ENCODE measurements at regions not wholly inside any gene's neighbourhood (a gene's known extent, or its start where the extent isn't known, plus 50 kb on each side); places are given as distances from the start of the nearest gene placed in this dataset.
"Not testable (repeated sequence)": the region's sequence is repeated elsewhere in the genome, so short reads cannot be mapped to it uniquely, and the experiment has no call there.

GRCh38 chr12:53869500-53869899 lies 69.1 kb upstream of the HOXC13 start:
- WGBS, 3 donors: 86 to 97% (median 95%) methylated on average over 1 of the region's 1 CpG
- no peak overlapping the region for H3K27ac ChIP-seq

GRCh38 chr12:53870117-53870516 lies 68.5 kb upstream of the HOXC13 start:
- no peaks in the 10 kb centered on the region for H3K9me3 ChIP-seq
- no peaks in the 10 kb centered on the region for H3K4me1 ChIP-seq (ENCODE audit: insufficient read depth)
- no peaks in the 10 kb centered on the region for H3K36me3 ChIP-seq
- intact Hi-C loops (cut with DNase I): no loop called here
- H3K4me3 ChIP-seq: no peak overlapping the region
- no peaks in the 10 kb centered on the region for H3K27me3 ChIP-seq
- TF ChIP-seq POLR2A (IDR thresholded peaks at IDR 0.05) (no peak), EP300 (IDR thresholded peaks at IDR 0.05) (no peak), CTCF (IDR thresholded peaks at IDR 0.05) (no peak)
- DNase-seq: no peak
- no peak overlapping the region for H3K27ac ChIP-seq
- WGBS, 3 donors: 67 to 70% (median 70%) methylated on average over 4 of the region's 4 CpGs

More at GRCh38 chr12:53869500-53869899, 69.1 kb upstream of the HOXC13 start:
- intact Hi-C loops (cut with DNase I): no loop called here
- Histone ChIP-seq H3K9me3 (no peaks in the 10 kb centered on the region), H3K4me3 (no peak overlapping the region), H3K36me3 (no peaks in the 10 kb centered on the region), H3K27me3 (no peaks in the 10 kb centered on the region), H3K4me1 (ENCODE audit: insufficient read depth) (no peaks in the 10 kb centered on the region)
- no peak for TF ChIP-seq EP300 (IDR thresholded peaks at IDR 0.05)
- no peak for TF ChIP-seq CTCF (IDR thresholded peaks at IDR 0.05)
- TF ChIP-seq POLR2A (IDR thresholded peaks at IDR 0.05): no peak
- no peak for DNase-seq

- no peaks in the 10 kb centered on the region for H3K9me3 ChIP-seq
- H3K27ac ChIP-seq: no peak overlapping the region
- H3K36me3 ChIP-seq: no peaks in the 10 kb centered on the region
- intact Hi-C loops (cut with DNase I): no loop called here
- no peak overlapping the region for H3K4me3 ChIP-seq
- H3K27me3 ChIP-seq: no peaks in the 10 kb centered on the region
- H3K4me1 ChIP-seq (ENCODE audit: insufficient read depth): no peaks in the 10 kb centered on the region
- TF ChIP-seq EP300 (IDR thresholded peaks at IDR 0.05): no peak
- TF ChIP-seq POLR2A (IDR thresholded peaks at IDR 0.05): no peak
- DNase-seq: no peak
Measured at GRCh38 chr12:53871367-53871766, 67.3 kb upstream of the HOXC13 start.

GRCh38 chr12:53872367-53872766 lies 66.3 kb upstream of the HOXC13 start:
- Histone ChIP-seq H3K4me3 (no peak overlapping the region), H3K4me1 (ENCODE audit: insufficient read depth) (no peaks in the 10 kb centered on the region), H3K27ac (no peak overlapping the region), H3K36me3 (no peaks in the 10 kb centered on the region), H3K27me3 (no peaks in the 10 kb centered on the region), H3K9me3 (no peaks in the 10 kb centered on the region)
- intact Hi-C loops (cut with DNase I): no loop called here
- DNase-seq: no peak
- TF ChIP-seq EP300 (IDR thresholded peaks at IDR 0.05): no peak
- no peak for TF ChIP-seq POLR2A (IDR thresholded peaks at IDR 0.05)
- no peak for TF ChIP-seq CTCF (IDR thresholded peaks at IDR 0.05)
- 58 to 76% (median 63%) methylated on average over 2 of the region's 2 CpGs for WGBS, 3 donors

- intact Hi-C loops (cut with DNase I); DNase-seq; H3K27me3 ChIP-seq; H3K36me3 ChIP-seq; H3K27ac ChIP-seq; H3K9me3 ChIP-seq; H3K4me3 ChIP-seq; H3K4me1 ChIP-seq (ENCODE audit: insufficient read depth): not testable (repeated sequence)
- WGBS, 3 donors: 84 to 86% (median 84%) methylated on average over 3 of the region's 3 CpGs
Measured at GRCh38 chr12:53877961-53878360, 60.7 kb upstream of the HOXC13 start.

- DNase-seq: no peak
- Histone ChIP-seq H3K4me3 (no peak overlapping the region), H3K9me3 (no peaks in the 10 kb centered on the region), H3K4me1 (ENCODE audit: insufficient read depth) (no peaks in the 10 kb centered on the region), H3K27ac (no peak overlapping the region), H3K36me3 (no peaks in the 10 kb centered on the region), H3K27me3 (no peaks in the 10 kb centered on the region)
- WGBS, 3 donors: 28 to 46% (median 30%) methylated on average over 3 of the region's 3 CpGs
- intact Hi-C loops (cut with DNase I): no loop called here
- TF ChIP-seq EP300 (IDR thresholded peaks at IDR 0.05): no peak
- TF ChIP-seq CTCF (IDR thresholded peaks at IDR 0.05): no peak
- no peak for TF ChIP-seq POLR2A (IDR thresholded peaks at IDR 0.05)
Measured at GRCh38 chr12:53887006-53887405, 51.6 kb upstream of the HOXC13 start.

Measured in ovary (tissue), 7 donors.